ENCODE measurements at regions not wholly inside any gene's neighbourhood (a gene's known extent, or its start where the extent isn't known, plus 50 kb on each side); places are given as distances from the start of the nearest gene placed in this dataset.

DNA sequence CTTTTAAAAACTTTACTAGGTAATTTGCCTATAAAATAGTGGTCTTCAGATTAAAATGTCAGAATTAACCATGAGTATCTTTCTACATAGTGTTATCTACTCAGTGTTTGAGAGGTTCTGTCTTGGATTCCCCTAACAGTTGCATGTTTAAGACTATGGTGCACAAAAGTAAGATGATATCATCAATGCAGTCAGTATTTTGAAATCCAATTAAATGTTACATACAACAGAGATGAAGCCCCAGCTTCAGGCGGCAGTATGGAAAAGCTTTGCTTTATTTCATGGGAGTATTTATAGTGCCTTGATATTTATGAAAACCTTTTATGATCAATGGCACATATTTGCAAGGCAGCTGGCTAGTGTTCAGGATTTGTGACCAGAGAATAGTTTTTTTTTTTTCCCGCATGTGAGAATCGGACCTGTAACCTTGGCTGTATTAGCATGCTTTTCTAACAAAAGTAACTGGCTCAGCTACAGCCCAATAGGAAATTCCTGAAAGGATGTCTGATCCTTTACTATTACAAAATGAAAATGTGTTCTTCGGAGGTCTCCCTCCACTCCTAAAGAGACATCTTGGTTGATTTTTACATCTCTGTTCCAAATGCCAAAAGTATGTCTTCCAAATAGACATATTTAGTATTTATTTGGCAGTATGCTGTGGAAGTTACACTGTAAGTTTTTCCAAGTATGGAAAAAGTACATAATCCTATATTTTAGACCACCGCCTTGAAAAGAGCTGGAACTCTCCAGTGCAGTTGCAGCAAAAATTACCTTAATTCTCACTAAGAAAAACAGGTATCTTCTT, 319.3 kb upstream of the UBE2E3 start:
- DNase-seq (ENCODE audit: low read depth, low spot score) = no peak

DNA sequence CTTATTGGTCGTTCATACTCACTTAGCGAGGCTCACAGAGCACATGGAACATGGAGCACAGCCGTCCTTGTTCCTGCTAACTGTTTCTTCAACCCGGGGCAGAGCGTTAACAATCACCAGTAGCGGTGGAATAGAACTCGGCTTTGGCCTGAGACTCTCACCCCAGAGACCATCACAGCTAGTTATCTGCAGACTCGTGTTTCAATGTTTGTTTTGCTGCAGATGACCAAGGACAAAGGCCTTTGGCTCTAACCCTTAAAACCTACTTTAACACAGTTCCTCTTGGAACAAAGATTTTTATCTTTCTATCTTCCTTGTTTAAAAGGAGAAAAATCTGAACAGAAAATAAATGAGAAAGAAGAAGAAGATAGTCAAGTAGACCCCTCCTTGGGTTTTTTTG, 320.2 kb upstream of the UBE2E3 start:
- no peak for DNase-seq (ENCODE audit: low read depth, low spot score)

GRCh38 chr2:180657054-180657453, 323.4 kb upstream of the UBE2E3 start:
- DNase-seq (ENCODE audit: low read depth, low spot score) = peak; percentile 62

DNA sequence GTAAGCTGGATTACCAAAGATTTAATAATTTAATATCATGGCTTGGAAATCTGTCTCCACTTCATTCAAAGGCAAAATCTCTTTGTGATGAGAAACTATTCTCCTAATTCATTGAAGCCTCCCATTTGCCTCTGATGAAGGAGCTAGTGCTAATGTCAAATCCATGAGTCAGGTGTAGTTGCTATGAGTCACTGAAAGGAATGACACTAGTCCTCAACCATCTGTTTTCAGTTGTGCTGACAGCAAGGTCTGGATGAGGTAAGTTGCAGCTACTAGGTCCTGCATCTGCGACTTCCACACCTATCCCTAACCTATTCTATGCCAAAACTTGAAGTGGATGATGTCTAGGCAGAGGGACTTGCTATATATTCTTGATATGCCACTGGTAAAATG, 324.0 kb upstream of the UBE2E3 start:
- DNase-seq (ENCODE audit: low read depth, low spot score) = peak; percentile 39

DNA sequence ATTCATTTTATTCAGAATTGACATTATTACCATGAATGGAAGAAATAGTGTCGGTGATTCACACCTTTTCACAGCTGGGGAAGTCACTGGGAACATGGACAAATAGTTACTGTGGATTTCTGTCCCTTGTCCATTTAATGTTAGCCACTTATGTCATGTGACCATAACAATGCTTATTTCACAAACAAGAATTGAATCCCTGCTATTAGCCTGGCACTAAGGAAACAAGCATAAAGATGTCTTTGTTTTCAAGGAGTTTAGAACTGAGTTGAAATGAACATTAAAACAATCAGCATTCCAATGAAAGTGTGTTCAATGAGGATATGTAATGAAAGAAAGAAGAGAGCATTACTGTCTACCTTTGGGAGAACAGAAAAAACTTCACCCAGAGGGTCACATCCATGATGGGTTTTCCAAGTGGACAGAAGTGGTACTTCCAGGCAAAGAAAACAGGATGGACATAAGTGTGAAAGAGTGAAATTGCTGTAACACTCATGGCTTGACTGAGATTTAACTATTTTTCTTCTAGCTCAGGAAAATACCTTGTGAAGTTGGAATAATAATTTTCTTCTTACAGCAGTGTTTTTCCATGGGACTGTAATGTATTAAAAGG, 324.5 kb upstream of the UBE2E3 start:
- no peak for DNase-seq (ENCODE audit: low read depth, low spot score)

DNA sequence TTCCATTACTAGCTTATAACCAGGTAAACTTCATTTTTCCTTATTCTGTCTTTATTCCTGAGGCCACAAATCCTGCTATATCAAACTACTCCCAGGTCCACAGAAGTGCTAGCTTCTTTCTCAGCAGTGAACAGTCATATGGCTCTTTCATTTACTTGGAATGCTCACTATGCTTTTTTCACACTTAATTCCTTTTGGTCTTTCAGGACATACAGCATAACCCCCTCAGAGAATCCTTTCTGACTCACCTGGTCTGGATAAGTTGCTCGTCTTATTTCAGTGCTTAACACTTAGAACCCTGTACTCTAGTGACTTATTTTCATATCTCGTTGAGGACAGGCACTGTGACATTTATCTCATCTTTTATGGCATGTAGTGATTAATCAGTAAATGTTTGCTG, 325.0 kb upstream of the UBE2E3 start:
- DNase-seq (ENCODE audit: low read depth, low spot score) = no peak

GRCh38 chr2:180653481-180653880, 326.9 kb upstream of the UBE2E3 start:
- DNase-seq (ENCODE audit: low read depth, low spot score) = no peak

DNA sequence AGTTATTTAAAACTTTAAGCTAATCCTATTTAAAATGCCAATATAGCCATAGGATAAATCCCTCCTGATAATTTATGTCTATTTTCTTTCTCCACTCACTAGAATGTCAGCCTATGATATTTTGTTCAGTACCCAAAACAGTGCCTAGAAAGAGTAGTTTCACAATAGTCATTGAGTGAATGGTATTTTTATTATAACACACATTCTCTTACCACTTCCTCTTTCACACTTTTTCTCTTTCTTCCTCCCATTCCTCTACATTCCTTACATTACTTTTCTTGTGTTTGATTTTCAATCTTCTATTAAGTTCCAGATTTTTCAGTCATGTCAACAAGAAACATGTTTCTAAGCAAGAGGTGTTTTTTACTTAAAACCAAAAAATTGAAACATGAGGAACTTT, 327.6 kb upstream of the UBE2E3 start:
- DNase-seq (ENCODE audit: low read depth, low spot score) = no peak

GRCh38 chr2:180651596-180651995, 328.8 kb upstream of the UBE2E3 start:
- DNase-seq (ENCODE audit: low read depth, low spot score) = no peak

DNA sequence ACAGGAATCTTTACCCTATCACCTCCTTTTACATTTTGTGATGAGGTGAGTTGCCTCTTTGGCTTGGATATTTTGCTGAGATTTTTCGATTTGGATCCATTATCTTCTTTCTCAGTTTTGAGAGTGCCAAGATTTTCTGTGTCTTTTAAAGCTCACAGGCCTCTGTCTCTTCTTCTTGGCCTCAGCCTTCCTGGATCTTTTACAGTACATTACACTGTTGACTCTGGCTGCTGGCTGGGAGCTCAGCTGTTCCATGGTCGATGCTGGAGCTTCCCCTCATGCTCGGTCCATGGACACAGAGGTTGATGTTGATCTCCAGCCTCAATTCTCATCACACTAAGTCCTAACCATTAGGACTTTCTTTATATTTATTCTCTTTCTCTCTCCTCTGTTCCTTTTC, 332.8 kb upstream of the UBE2E3 start:
- DNase-seq (ENCODE audit: low read depth, low spot score) = no peak

DNA sequence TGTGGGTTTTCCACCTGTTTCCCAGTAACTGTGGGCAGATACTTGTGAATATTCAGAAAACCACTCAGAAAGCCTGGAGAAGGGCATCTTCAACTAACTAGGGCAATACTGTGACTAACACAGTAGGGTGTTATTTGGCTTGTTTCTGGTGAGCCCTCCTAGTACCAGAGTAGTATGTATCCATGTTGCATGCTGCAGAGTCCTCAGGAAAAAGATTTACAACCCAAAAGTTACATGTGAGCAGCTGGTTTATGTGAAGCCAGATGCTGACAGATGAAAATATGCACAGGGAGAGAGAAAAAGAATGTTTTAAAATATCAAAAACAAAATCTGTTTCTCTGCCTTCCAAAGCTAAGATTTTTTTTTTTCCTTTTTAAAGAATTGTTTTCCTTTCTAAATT, 333.2 kb upstream of the UBE2E3 start:
- DNase-seq (ENCODE audit: low read depth, low spot score) = no peak

GRCh38 chr2:180646756-180647155, 333.6 kb upstream of the UBE2E3 start:
- DNase-seq (ENCODE audit: low read depth, low spot score) = no peak

DNA sequence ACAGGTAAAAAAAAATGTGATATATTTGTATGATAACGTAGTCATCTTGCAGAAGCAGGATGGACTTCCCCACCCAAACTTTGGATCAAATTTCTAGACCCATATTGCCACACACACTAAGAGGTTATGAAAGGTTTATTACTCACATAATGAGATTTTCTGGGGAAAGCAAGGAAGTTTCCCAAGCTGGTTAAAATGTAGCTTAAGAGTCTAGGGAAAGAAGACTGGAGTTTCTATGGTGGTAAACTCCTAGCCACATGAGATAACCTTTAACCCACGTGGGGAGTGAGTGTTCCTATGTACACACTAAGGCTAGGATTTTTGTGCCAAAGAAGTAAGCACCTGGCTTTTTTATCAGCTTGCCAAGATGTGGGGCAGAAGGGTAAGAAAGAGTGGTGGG, 335.7 kb upstream of the UBE2E3 start:
- peak; percentile 52 for DNase-seq (ENCODE audit: low read depth, low spot score)

DNA sequence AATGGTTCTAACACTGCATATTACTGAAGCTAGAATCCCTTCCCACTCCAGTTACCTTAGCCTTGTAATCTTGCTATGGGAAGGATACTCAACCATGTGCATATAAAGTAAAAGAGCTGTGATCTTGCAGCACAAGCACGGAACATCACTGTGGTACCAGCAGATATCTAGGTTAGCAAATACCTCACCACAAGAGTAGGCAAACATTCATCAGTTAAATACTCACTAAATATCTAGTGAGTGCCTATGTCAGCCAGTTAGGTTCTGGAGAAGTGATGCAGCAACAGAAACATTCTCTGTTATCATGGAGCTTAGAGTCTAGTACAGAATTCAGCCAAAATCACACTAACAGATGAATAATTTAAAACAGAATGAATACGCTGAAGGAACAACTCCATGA, 349.6 kb upstream of the UBE2E3 start:
- DNase-seq (ENCODE audit: low read depth, low spot score) = no peak

GRCh38 chr2:180625006-180625844, 355.2 kb upstream of the UBE2E3 start:
- DNase-seq (ENCODE audit: low read depth, low spot score) = peak; percentile 79

GRCh38 chr2:180621941-180622918, 358.2 kb upstream of the UBE2E3 start:
- peak; percentile 13 for DNase-seq (ENCODE audit: low read depth, low spot score)

DNA sequence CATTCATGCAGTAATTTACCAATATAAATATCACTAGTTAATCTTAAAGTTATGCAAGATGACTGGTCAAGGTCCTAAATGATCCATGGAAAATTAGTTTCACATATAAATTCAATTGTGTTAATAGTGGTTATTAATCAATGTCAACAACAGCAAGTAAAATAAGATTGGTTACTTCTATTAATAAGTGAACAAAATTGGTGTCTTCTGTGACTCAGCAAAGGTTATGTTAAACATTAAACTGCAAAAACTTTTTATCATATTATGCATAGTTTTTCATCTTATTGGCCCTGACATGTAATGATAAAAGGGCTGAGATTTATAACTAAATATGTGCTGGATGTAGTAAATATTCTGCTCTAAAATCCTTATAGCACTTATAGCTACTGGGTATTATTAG, 359.0 kb upstream of the UBE2E3 start:
- no peak for DNase-seq (ENCODE audit: low read depth, low spot score)

- DNase-seq (ENCODE audit: low read depth, low spot score) = no peak
Observed at GRCh38 chr2:180618570-180618969, 361.8 kb upstream of the UBE2E3 start.

- DNase-seq (ENCODE audit: low read depth, low spot score) = no peak
Observed at GRCh38 chr2:180614776-180615175, 365.6 kb upstream of the UBE2E3 start.

GRCh38 chr2:180609626-180610340, 370.6 kb upstream of the UBE2E3 start:
- DNase-seq (ENCODE audit: low read depth, low spot score) = no peak

Data from astrocyte of the hippocampus (primary cell).